Ishikawa (cell line): ENCODE measurements at regions not wholly inside any gene's neighbourhood (a gene's known extent, or its start where the extent isn't known, plus 50 kb on each side); places are given as distances from the start of the nearest gene placed in this dataset.

Experiments
- EGR1 ChIP-seq: IDR thresholded peaks from 2 replicates; pipeline ENCODE4 v1.6.1; 2012
- EP300 ChIP-seq: IDR thresholded peaks from 2 replicates; pipeline ENCODE4 v1.6.1; 2012; ENCODE audit warnings: borderline replicate concordance
- TAF1 ChIP-seq: IDR thresholded peaks from 2 replicates; pipeline ENCODE4 v1.6.1; 2012; ENCODE audit warnings: low read depth, mild to moderate bottlenecking

- TF ChIP-seq EP300: no peak
- TF ChIP-seq EGR1: no peak
- TF ChIP-seq TAF1: no peak
Measured at GRCh38 chr9:118384531-118385100, 680.4 kb downstream of the TLR4 start.
